ENCODE measurements at regions not wholly inside any gene's neighbourhood (a gene's known extent, or its start where the extent isn't known, plus 50 kb on each side); places are given as distances from the start of the nearest gene placed in this dataset.

DNA sequence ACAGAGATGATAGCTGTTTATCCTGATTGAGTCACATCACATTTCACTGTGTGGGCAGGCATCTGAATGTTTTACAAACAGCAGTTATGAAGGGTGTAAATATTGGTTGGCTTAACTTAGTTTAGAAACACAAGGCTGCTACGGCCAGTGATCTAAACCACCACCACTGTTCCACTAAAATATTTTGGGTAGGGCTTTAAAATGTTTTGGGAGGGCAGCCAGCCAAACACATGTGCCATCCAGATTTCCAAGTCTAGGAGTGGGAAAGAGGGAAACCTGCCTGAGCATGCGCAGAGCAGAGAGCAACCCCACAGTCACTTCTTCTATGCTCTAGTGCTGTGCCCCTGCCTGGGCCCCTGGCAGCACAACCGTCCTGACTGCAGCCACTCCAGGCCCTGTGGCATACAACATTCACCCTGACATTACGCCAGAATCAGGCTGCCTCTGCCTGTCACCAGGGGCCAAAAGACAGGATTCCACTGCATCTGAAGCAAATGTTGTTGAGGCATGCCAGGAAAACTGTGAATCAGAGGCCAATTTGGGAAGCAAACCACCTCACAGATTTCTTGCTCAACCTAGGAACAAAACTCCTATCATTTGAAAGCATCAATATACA, 74.8 kb upstream of the COL5A2 start:
- intact Hi-C loops (cut with micrococcal nuclease) = no loop called here
- Mint-ChIP-seq H3K4me1 (ENCODE audit: low read depth) (peaks cover 4% of the 10 kb centered on the region), H3K9me3 (no peaks in the 10 kb centered on the region), H3K27me3 (ENCODE audit: low read depth) (no peaks in the 10 kb centered on the region), H3K4me3 (ENCODE audit: low read depth) (no peak overlapping the region), H3K27ac (no peak overlapping the region), H3K36me3 (ENCODE audit: low read depth) (no peaks in the 10 kb centered on the region)
- DNase-seq (ENCODE audit: low spot score) = no peak

DNA sequence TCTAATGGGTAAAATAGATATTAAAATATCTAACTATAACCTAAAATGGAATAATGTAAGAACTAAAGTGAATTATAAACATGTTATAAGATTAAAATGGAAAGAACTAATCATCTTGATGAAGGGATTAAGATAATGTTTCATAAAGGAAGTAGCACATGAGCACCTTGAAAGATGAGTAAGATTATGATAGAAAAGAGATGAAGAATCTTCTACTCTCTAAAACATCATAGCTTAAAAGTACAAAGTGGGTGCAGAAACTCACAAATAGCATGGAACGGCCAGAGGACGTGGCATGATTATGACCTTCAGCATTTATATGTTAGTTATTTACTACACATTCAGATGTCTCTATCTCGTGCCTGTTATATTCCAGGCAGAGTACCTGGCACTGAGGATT, 76.2 kb upstream of the COL5A2 start:
- no peak for DNase-seq (ENCODE audit: low spot score)
- intact Hi-C loops (cut with micrococcal nuclease) = no loop called here
- H3K27ac Mint-ChIP-seq = no peak overlapping the region
- no peaks in the 10 kb centered on the region for H3K9me3 Mint-ChIP-seq
- H3K27me3 Mint-ChIP-seq (ENCODE audit: low read depth) = no peaks in the 10 kb centered on the region
- no peaks in the 10 kb centered on the region for H3K36me3 Mint-ChIP-seq (ENCODE audit: low read depth)
- no peak overlapping the region for H3K4me3 Mint-ChIP-seq (ENCODE audit: low read depth)
- H3K4me1 Mint-ChIP-seq (ENCODE audit: low read depth) = peaks cover 4% of the 10 kb centered on the region

DNA sequence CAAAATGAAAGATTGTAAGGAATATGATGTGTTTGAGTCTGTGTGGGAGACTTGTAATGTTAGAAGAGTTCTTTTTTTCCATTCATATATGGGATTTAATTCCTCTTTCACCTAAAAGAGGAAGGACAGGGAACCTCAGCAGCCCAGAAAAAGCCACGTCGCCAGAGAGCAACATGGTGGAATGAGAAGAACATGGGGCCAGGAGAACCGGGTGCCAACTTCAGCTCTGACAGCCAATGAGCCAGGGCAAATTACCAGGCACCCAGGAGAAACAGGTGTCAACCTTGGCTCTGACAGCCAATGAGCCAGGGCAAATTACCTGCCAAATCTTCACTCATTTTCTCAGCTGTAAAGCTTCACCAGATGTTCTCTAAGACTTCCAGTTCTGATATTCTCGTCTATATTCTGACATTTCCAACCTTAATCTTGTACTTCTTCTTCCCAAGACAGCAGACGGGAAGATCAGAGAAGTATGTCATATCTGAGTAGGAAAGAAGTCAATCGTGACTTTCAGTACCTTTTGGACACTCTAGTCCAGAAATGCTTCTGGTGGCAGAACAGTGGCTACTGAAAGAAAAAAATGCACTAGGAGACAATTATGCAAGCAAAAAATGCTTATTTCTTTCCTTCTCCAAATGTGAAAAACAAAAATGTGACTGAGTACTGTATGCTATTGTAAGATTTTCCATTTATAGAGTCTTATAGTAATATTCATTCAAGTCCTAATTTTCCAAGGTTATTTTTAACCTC, 79.2 kb upstream of the COL5A2 start:
- Mint-ChIP-seq H3K27ac (no peak overlapping the region), H3K27me3 (ENCODE audit: low read depth) (no peaks in the 10 kb centered on the region), H3K4me1 (ENCODE audit: low read depth) (peaks cover 4% of the 10 kb centered on the region), H3K36me3 (ENCODE audit: low read depth) (no peaks in the 10 kb centered on the region), H3K4me3 (ENCODE audit: low read depth) (no peak overlapping the region), H3K9me3 (no peaks in the 10 kb centered on the region)
- intact Hi-C loops (cut with micrococcal nuclease) = no loop called here
- DNase-seq (ENCODE audit: low spot score) = no peak

DNA sequence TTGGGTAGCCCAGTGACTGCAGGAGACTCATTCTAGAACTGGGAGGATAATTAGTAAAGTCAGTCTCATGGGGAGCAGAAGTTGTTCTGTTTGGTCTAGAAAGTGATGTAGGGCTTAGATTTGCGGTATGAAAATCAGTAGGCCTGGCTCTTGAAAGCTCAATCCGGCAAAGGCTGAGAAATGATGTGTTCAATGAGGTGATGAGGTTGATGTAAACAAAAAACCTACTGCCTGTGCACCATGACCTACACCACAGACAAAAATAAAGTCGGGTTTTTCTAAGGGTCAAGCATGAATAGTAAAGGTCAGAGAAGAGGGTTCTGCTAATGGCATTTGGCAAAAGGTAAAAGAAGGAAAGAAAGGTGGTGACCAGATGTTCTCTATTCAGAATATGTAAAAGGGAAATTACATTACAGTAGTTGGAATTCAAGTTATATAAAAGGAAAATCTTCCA, 80.8 kb upstream of the COL5A2 start:
- Mint-ChIP-seq H3K36me3 (ENCODE audit: low read depth) (no peaks in the 10 kb centered on the region), H3K9me3 (no peaks in the 10 kb centered on the region), H3K4me3 (ENCODE audit: low read depth) (no peak overlapping the region), H3K4me1 (ENCODE audit: low read depth) (peaks cover 4% of the 10 kb centered on the region), H3K27ac (no peak overlapping the region), H3K27me3 (ENCODE audit: low read depth) (no peaks in the 10 kb centered on the region)
- intact Hi-C loops (cut with micrococcal nuclease) = no loop called here
- DNase-seq (ENCODE audit: low spot score) = no peak

DNA sequence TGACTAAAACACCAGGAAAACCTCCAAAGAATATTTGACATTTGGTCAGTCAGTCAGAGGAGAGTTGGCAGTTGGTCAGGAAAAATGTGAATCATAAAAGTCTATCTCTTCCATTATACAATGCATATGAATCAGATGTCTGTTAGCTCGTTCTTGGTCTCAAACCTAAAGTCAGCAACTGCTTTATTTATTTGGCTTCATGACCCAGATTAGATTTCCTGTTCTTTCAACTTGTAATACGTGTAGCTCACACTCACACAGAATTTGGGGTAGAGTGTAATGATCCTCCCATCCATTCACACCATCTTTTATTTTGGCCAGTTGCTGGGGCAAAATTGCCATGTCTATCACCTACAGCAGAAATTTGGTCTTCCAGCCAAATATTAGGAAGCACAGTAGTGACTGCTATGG, 81.9 kb upstream of the COL5A2 start:
- Mint-ChIP-seq H3K27ac (no peak overlapping the region), H3K4me3 (ENCODE audit: low read depth) (no peak overlapping the region), H3K36me3 (ENCODE audit: low read depth) (no peaks in the 10 kb centered on the region), H3K27me3 (ENCODE audit: low read depth) (no peaks in the 10 kb centered on the region), H3K4me1 (ENCODE audit: low read depth) (no peaks in the 10 kb centered on the region), H3K9me3 (no peaks in the 10 kb centered on the region)
- intact Hi-C loops (cut with micrococcal nuclease) = no loop called here
- no peak for DNase-seq (ENCODE audit: low spot score)

DNA sequence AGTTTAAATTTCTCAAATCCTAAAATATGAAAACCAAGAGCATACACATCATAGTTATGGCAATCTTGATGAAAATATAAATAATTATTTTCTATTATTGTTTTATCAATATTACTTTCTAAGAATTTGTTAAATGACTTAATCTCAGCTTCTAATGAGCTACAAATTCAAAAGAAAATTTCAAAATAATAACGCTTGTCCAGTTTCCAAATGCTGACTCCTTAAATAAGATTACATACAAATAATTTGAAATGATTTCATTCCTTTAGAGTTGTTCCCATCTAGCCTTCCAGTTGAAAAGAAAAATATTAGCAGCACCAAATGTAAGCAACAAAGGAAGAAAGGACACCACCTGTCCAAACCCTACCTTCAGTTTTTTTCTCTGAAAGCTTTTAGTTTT, 82.4 kb upstream of the COL5A2 start:
- no peaks in the 10 kb centered on the region for H3K4me1 Mint-ChIP-seq (ENCODE audit: low read depth)
- H3K27ac Mint-ChIP-seq = no peak overlapping the region
- no peaks in the 10 kb centered on the region for H3K9me3 Mint-ChIP-seq
- intact Hi-C loops (cut with micrococcal nuclease) = no loop called here
- no peaks in the 10 kb centered on the region for H3K36me3 Mint-ChIP-seq (ENCODE audit: low read depth)
- DNase-seq (ENCODE audit: low spot score) = no peak
- H3K27me3 Mint-ChIP-seq (ENCODE audit: low read depth) = no peaks in the 10 kb centered on the region
- no peak overlapping the region for H3K4me3 Mint-ChIP-seq (ENCODE audit: low read depth)

DNA sequence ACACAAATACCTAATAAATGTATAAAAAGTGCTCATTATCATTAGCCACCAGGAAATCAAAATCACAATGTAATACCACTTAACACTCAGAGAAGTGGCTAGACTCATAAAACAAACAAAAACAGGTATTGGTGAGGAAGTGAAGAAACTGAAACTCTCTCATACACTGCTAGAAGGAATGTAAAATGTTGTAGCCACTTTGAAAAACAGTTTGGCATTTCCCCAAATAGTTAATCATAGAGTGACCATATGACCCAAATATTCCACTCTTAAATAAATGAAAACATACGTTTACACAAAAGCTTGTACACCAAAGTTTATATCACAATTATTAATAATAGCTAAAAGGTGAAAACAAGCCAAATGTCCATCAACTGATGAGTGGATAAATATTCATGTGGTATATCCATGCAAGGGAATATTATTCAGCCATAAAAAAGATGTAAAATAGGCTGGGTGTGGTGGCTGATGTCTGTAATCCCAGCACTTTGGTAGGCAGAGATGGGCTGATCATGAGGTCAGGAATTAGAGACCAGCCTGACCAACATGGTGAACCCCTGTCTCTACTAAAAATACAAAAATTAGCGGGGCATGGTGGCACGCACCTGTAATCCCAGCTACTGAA, 86.2 kb upstream of the COL5A2 start:
- DNase-seq (ENCODE audit: low spot score) = no peak
- H3K4me1 Mint-ChIP-seq (ENCODE audit: low read depth) = no peaks in the 10 kb centered on the region
- no peak overlapping the region for H3K4me3 Mint-ChIP-seq (ENCODE audit: low read depth)
- H3K27ac Mint-ChIP-seq = no peak overlapping the region
- intact Hi-C loops (cut with micrococcal nuclease) = no loop called here
- H3K27me3 Mint-ChIP-seq (ENCODE audit: low read depth) = no peaks in the 10 kb centered on the region
- H3K9me3 Mint-ChIP-seq = no peaks in the 10 kb centered on the region
- H3K36me3 Mint-ChIP-seq (ENCODE audit: low read depth) = no peaks in the 10 kb centered on the region

DNA sequence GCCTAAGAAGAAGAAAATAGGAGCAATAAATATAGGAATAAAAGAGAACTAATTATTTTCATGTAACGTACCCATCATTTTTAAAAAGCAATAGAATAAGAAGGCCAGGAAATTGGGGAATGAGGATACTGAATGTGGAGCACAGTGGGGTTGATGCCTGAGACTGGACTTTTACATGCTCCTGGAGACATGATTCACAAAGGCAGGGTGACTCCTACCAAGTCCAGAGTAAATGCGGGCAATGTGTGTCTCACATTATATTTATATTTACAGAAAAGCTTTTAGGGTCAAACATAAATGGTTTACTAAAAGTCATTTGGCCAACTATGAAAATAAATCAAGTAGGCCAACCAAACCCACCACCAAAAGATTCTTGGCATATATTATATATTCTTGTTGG, 87.9 kb upstream of the COL5A2 start:
- H3K9me3 Mint-ChIP-seq = peaks cover 7% of the 10 kb centered on the region
- H3K27ac Mint-ChIP-seq = no peak overlapping the region
- no peaks in the 10 kb centered on the region for H3K27me3 Mint-ChIP-seq (ENCODE audit: low read depth)
- no peaks in the 10 kb centered on the region for H3K36me3 Mint-ChIP-seq (ENCODE audit: low read depth)
- no peak for DNase-seq (ENCODE audit: low spot score)
- H3K4me1 Mint-ChIP-seq (ENCODE audit: low read depth) = no peaks in the 10 kb centered on the region
- no peak overlapping the region for H3K4me3 Mint-ChIP-seq (ENCODE audit: low read depth)
- intact Hi-C loops (cut with micrococcal nuclease) = no loop called here

DNA sequence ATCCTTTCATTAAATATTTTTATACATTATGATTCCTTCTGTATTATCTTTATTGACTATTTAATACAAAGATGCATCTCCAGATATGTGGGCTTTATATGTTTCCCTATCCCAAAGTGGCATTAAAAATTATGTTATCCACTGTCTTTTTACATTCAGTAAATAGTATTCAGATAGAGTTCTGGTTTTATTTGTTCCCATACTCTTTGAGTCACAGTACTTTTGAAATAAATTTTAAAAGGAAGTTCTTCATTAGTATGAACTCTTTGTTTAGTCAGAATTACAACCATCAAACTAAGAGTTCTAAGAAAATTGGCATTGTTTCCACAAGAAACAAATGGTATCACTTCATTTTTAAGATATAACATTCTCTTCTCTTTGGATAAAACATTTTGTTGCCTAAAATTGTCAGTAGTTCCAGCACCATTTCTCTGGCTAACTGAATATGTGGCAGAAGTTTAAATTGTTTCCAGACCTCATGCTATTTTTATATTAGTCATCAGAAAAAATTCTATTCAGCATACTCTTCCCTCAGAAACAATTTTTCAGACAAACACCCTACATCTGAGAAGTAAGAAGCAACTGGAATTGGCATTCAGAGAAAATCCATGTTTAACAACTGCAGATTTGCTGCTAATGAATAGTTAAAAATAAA, 88.5 kb upstream of the COL5A2 start:
- intact Hi-C loops (cut with micrococcal nuclease) = no loop called here
- no peak overlapping the region for H3K27ac Mint-ChIP-seq
- peaks cover 7% of the 10 kb centered on the region for H3K9me3 Mint-ChIP-seq
- no peaks in the 10 kb centered on the region for H3K36me3 Mint-ChIP-seq (ENCODE audit: low read depth)
- no peak overlapping the region for H3K4me3 Mint-ChIP-seq (ENCODE audit: low read depth)
- no peaks in the 10 kb centered on the region for H3K27me3 Mint-ChIP-seq (ENCODE audit: low read depth)
- no peaks in the 10 kb centered on the region for H3K4me1 Mint-ChIP-seq (ENCODE audit: low read depth)
- DNase-seq (ENCODE audit: low spot score) = no peak

DNA sequence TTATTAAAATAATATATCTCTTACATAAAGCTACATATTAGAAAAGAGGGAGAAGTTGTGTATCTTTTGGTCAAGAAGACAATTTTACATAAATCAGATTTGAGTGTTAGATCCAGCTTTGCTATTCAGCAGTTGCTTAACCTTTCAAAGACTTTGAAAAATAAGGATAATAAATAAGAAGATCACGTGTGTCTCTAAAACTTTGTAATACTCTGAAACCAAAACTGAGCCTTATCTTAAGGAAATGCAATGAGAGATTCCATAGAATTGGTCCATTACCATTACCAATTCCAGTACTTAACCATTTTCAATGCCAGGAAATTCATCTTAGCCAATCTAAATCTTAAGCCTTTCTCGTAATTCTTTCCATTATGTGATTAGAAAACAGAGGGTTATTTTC, 89.2 kb upstream of the COL5A2 start:
- Mint-ChIP-seq H3K4me3 (ENCODE audit: low read depth) (no peak overlapping the region), H3K9me3 (peaks cover 7% of the 10 kb centered on the region), H3K27me3 (ENCODE audit: low read depth) (no peaks in the 10 kb centered on the region), H3K27ac (no peak overlapping the region), H3K36me3 (ENCODE audit: low read depth) (no peaks in the 10 kb centered on the region), H3K4me1 (ENCODE audit: low read depth) (no peaks in the 10 kb centered on the region)
- intact Hi-C loops (cut with micrococcal nuclease) = no loop called here
- DNase-seq (ENCODE audit: low spot score) = no peak

DNA sequence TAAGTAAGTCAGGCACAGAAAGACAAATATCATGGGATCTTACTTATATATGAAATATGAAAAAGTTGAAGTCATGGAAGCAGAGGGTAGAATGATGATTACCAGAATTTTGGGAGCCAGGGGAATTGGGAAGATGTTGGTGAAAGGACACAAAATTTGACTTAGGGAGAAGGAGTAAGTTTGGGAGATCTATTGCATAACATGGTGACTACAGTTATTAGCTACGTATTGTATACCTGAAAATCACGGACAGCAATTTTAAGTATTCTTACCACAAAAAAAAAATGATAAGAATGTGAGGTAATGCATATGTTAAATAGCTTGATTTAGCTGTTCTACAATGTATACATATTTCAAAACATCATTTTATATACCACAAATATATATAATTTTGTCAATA, 94.2 kb upstream of the COL5A2 start:
- peaks cover 7% of the 10 kb centered on the region for H3K9me3 Mint-ChIP-seq

DNA sequence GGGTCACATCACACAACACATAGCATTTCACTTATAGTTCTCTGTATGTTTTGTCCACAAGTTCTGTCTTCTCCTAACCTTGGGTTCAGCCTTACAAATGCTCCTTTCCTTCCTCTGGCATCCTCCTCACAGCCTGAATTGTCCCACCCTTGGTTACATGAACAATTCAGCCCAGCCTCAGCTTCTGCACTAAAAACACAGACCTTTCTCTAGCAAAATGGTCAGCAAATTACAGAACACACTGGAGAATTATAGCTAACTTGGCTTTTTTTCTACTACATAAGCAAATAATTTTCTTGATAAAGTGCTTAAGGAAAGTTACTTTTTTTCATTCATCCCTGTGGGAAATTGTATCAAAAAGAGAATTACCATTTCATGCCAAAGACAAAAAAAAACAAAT, 94.8 kb upstream of the COL5A2 start:
- Mint-ChIP-seq H3K27me3 (ENCODE audit: low read depth) (no peaks in the 10 kb centered on the region), H3K4me1 (ENCODE audit: low read depth) (no peaks in the 10 kb centered on the region), H3K27ac (no peak overlapping the region), H3K4me3 (ENCODE audit: low read depth) (no peak overlapping the region), H3K9me3 (peaks cover 7% of the 10 kb centered on the region), H3K36me3 (ENCODE audit: low read depth) (no peaks in the 10 kb centered on the region)
- DNase-seq (ENCODE audit: low spot score) = no peak
- intact Hi-C loops (cut with micrococcal nuclease) = no loop called here

More for the DNA sequence above, 94.2 kb upstream of the COL5A2 start:
- Mint-ChIP-seq H3K4me1 (ENCODE audit: low read depth) (no peaks in the 10 kb centered on the region), H3K27ac (no peak overlapping the region), H3K36me3 (ENCODE audit: low read depth) (no peaks in the 10 kb centered on the region), H3K27me3 (ENCODE audit: low read depth) (no peaks in the 10 kb centered on the region), H3K4me3 (ENCODE audit: low read depth) (no peak overlapping the region)
- DNase-seq (ENCODE audit: low spot score) = no peak
- intact Hi-C loops (cut with micrococcal nuclease) = no loop called here

DNA sequence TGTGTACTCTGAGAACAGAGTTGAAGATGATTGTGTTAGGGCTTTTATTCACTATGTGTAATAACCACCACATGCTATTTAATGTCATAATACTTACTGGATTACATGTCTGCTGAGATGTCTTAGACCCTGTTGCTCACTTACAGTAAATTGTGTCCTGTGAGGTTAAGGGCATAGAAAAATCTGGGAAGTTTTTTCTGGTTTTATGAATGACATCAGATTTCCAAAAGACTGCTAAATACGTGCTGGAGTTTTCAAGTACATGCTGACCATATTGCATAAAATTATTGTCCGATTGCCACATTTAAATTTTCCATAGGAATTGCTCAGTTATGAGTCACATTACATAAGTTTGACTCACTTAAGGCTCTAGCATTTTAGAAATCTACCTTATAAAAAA, 96.7 kb upstream of the COL5A2 start:
- H3K27me3 Mint-ChIP-seq (ENCODE audit: low read depth) = no peaks in the 10 kb centered on the region
- no peaks in the 10 kb centered on the region for H3K4me1 Mint-ChIP-seq (ENCODE audit: low read depth)
- intact Hi-C loops (cut with micrococcal nuclease) = no loop called here
- peaks cover 7% of the 10 kb centered on the region for H3K9me3 Mint-ChIP-seq
- no peak for DNase-seq (ENCODE audit: low spot score)
- no peak overlapping the region for H3K4me3 Mint-ChIP-seq (ENCODE audit: low read depth)
- no peak overlapping the region for H3K27ac Mint-ChIP-seq
- H3K36me3 Mint-ChIP-seq (ENCODE audit: low read depth) = no peaks in the 10 kb centered on the region
